ENCODE measurements at regions not wholly inside any gene's neighbourhood (a gene's known extent, or its start where the extent isn't known, plus 50 kb on each side); places are given as distances from the start of the nearest gene placed in this dataset.

- no peak for TF ChIP-seq CTCF (IDR thresholded peaks at IDR 0.05; ENCODE audit: insufficient read depth, low read length, poor library complexity, severe bottlenecking)
- no peak for TF ChIP-seq EZH2phosphoT487 (conservative IDR thresholded peaks at IDR 0.05; ENCODE audit: low read length)
Observed at GRCh38 chr7:145263886-145264285, 428.0 kb upstream of the TPK1 start.

Measured in SU-DHL-6 (cell line).